ENCODE measurements at regions not wholly inside any gene's neighbourhood (a gene's known extent, or its start where the extent isn't known, plus 50 kb on each side); places are given as distances from the start of the nearest gene placed in this dataset.

DNA sequence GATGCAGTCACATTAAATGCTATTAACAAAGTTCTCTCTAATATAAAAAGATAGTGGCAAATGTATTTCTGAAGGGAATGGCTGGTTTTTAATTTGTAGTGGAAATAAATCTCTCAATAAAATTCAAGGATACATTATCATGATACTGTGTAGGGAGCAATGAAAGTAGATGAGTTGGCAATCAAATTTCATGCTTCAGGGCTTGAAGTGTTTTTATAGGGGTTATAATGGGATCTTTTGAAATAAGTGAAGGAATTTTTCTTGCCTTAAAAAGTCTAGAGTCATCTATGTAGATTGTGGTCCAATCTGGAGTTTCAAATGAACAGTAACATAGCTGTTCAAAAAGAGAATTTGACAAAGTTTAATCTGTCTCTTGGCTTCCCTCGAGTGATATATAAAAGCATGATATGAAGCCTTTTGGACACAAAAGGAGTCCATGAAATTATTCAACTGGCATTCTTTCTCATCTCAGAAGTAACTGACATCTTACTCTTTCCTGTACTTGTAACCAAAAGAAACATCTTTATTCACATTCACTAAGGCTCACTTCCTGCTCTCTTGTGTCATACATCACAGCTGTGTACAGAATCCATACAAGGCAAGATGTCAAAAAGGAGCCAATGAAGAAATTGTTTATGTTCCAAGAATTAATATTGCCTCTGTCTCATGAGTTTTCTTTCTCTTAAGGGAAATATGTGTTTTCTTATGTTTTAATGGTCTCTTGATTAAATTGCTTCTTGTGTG is 591.0 kb upstream of the GJE1 start:
- Histone ChIP-seq H3K4me3 (ENCODE audit: low read depth in 1 of 5, low read length in 5 of 5) (no peak overlapping the region), H3K27ac (ENCODE audit: low read depth, low read length) (no peak overlapping the region), H3K27me3 (ENCODE audit: control insufficient read depth in 5 of 5, insufficient read depth in 4 of 5, low read length in 5 of 5) (no peaks in the 10 kb centered on the region), H3K4me1 (ENCODE audit: control insufficient read depth in 5 of 5, insufficient read depth in 5 of 5, low read length in 5 of 5) (no peaks in the 10 kb centered on the region), H3K9me3 (ENCODE audit: control insufficient read depth in 5 of 5, low read length in 5 of 5) (no peaks in the 10 kb centered on the region), H3K9ac (ENCODE audit: low read length in 5 of 5) (no peak overlapping the region), H3K36me3 (ENCODE audit: control insufficient read depth in 5 of 5, insufficient read depth in 5 of 5, low read length in 5 of 5) (no peaks in the 10 kb centered on the region)

DNA sequence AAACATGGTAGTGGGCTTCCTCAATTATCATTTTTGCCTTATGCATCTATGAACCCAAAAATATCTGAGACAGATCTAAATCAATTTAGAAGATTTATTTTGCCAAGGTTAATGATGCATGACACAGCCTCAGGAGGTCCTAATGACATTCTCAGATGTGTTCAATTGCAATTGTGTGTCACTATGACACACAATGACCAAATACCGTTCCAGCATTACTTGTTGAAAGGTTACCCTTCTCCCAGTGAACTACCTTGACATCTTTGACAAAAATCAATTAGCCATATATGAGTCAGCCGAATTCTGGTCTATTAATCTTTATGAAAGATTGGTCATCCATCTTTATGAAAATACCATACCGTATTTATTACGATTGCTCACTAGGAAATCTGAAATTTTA is 592.5 kb upstream of the GJE1 start:
- Histone ChIP-seq H3K27ac (ENCODE audit: low read depth, low read length) (no peak overlapping the region), H3K4me1 (ENCODE audit: control insufficient read depth in 5 of 5, insufficient read depth in 5 of 5, low read length in 5 of 5) (no peaks in the 10 kb centered on the region), H3K9ac (ENCODE audit: low read length in 5 of 5) (no peak overlapping the region), H3K36me3 (ENCODE audit: control insufficient read depth in 5 of 5, insufficient read depth in 5 of 5, low read length in 5 of 5) (no peaks in the 10 kb centered on the region), H3K27me3 (ENCODE audit: control insufficient read depth in 5 of 5, insufficient read depth in 4 of 5, low read length in 5 of 5) (no peaks in the 10 kb centered on the region), H3K9me3 (ENCODE audit: control insufficient read depth in 5 of 5, low read length in 5 of 5) (no peaks in the 10 kb centered on the region), H3K4me3 (ENCODE audit: low read depth in 1 of 5, low read length in 5 of 5) (no peak overlapping the region)

DNA sequence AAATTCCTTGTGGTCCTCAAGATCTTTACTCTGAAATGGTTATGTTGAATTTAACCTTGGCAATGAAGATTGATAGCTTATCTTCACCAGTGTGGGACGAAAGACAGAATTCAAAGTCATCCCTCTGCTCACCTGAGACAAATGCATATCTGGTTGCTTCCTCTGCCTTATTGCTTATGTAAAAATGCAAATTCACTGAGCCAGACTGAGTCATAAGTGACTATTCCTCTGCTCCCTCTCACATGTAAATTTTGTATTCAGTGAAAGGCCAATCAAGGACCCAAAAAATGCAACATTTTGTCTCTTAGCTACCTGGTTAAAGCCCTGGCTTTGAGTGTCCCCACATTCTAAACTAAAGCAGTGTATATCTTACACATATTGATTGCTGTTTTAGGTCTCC is 593.1 kb upstream of the GJE1 start:
- H3K4me3 ChIP-seq (ENCODE audit: low read depth in 1 of 5, low read length in 5 of 5), result no peak overlapping the region
- H3K4me1 ChIP-seq (ENCODE audit: control insufficient read depth in 5 of 5, insufficient read depth in 5 of 5, low read length in 5 of 5), result no peaks in the 10 kb centered on the region
- no peaks in the 10 kb centered on the region for H3K36me3 ChIP-seq (ENCODE audit: control insufficient read depth in 5 of 5, insufficient read depth in 5 of 5, low read length in 5 of 5)
- H3K27ac ChIP-seq (ENCODE audit: low read depth, low read length), result no peak overlapping the region
- no peaks in the 10 kb centered on the region for H3K27me3 ChIP-seq (ENCODE audit: control insufficient read depth in 5 of 5, insufficient read depth in 4 of 5, low read length in 5 of 5)
- H3K9ac ChIP-seq (ENCODE audit: low read length in 5 of 5), result no peak overlapping the region
- H3K9me3 ChIP-seq (ENCODE audit: control insufficient read depth in 5 of 5, low read length in 5 of 5), result no peaks in the 10 kb centered on the region

DNA sequence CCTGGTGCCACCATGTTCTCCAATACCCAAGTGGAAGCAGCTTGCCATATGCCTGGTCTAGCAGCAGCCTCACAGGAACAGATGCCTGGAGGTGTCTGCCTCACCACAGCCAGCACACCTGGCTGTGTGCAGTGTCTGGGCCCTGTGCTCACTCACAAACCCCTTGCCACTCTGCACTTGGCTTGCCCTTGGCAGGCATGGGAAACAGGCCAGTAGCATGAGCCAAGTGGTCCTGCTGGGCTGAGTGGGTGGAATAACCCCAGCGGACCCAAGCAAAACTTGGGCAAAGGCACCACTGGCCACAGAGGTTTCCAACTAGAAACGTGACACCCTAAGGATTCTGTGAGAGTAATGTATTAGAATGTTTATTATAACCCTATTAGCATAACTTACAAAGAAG is 600.5 kb upstream of the GJE1 start:
- Histone ChIP-seq H3K27me3 (ENCODE audit: control insufficient read depth in 5 of 5, insufficient read depth in 4 of 5, low read length in 5 of 5) (no peaks in the 10 kb centered on the region), H3K9me3 (ENCODE audit: control insufficient read depth in 5 of 5, low read length in 5 of 5) (peaks cover 0 to 12% (median 5%) of the 10 kb centered on the region in 5 donors)

DNA sequence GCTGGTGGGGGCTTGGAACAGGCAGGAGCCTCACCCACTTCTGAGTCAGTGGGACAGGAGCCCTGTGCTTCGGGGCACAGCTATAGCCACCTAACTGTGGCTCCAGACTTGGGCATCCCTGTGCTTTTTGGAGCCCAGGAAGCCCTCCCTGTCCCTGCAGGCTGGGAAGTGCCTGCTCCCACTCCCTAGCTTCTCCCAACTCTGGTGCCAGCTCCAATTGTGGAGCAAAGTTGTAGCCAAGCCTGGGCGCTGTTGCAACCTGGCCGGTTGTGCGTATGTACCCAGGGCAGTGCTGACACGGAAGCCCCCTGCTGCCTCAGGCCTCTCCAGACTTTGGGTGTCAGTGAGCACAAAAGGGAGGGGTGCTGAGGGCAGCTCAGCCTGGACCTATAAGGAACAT is 601.7 kb upstream of the GJE1 start:
- peaks cover 0 to 12% (median 5%) of the 10 kb centered on the region in 5 donors for H3K9me3 ChIP-seq (ENCODE audit: control insufficient read depth in 5 of 5, low read length in 5 of 5)
- no peaks in the 10 kb centered on the region for H3K36me3 ChIP-seq (ENCODE audit: control insufficient read depth in 5 of 5, insufficient read depth in 5 of 5, low read length in 5 of 5)
- H3K9ac ChIP-seq (ENCODE audit: low read length in 5 of 5), result no peak overlapping the region
- no peaks in the 10 kb centered on the region for H3K27me3 ChIP-seq (ENCODE audit: control insufficient read depth in 5 of 5, insufficient read depth in 4 of 5, low read length in 5 of 5)
- no peaks in the 10 kb centered on the region for H3K4me1 ChIP-seq (ENCODE audit: control insufficient read depth in 5 of 5, insufficient read depth in 5 of 5, low read length in 5 of 5)
- no peak overlapping the region for H3K4me3 ChIP-seq (ENCODE audit: low read depth in 1 of 5, low read length in 5 of 5)
- H3K27ac ChIP-seq (ENCODE audit: low read depth, low read length), result no peak overlapping the region

More for the DNA sequence above, 600.5 kb upstream of the GJE1 start:
- no peaks in the 10 kb centered on the region for H3K36me3 ChIP-seq (ENCODE audit: control insufficient read depth in 5 of 5, insufficient read depth in 5 of 5, low read length in 5 of 5)
- no peaks in the 10 kb centered on the region for H3K4me1 ChIP-seq (ENCODE audit: control insufficient read depth in 5 of 5, insufficient read depth in 5 of 5, low read length in 5 of 5)
- H3K9ac ChIP-seq (ENCODE audit: low read length in 5 of 5), result no peak overlapping the region
- no peak overlapping the region for H3K4me3 ChIP-seq (ENCODE audit: low read depth in 1 of 5, low read length in 5 of 5)
- H3K27ac ChIP-seq (ENCODE audit: low read depth, low read length), result no peak overlapping the region

DNA sequence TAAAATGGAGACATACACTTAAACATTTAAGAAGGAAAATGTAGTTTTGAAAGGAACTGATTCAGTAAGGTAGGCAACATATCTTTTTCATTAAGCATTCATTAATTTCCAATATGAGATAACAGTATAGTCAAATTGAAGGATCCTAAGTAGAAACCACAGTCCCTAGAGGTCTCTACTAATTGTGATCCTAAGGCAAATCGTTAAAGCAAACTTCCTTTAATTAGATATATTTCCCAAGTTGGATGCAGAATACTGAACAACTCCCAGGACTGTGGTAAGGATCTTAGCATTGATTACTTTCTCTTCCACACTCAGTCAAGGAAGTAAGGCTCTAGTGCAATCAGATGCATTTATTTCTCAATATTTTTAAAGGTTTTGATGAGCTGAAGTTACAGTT is 604.1 kb upstream of the GJE1 start:
- Histone ChIP-seq H3K27me3 (ENCODE audit: control insufficient read depth in 5 of 5, insufficient read depth in 4 of 5, low read length in 5 of 5) (no peaks in the 10 kb centered on the region), H3K9ac (ENCODE audit: low read length in 5 of 5) (no peak overlapping the region), H3K4me3 (ENCODE audit: low read depth in 1 of 5, low read length in 5 of 5) (no peak overlapping the region), H3K27ac (ENCODE audit: low read depth, low read length) (no peak overlapping the region), H3K36me3 (ENCODE audit: control insufficient read depth in 5 of 5, insufficient read depth in 5 of 5, low read length in 5 of 5) (no peaks in the 10 kb centered on the region), H3K4me1 (ENCODE audit: control insufficient read depth in 5 of 5, insufficient read depth in 5 of 5, low read length in 5 of 5) (no peaks in the 10 kb centered on the region), H3K9me3 (ENCODE audit: control insufficient read depth in 5 of 5, low read length in 5 of 5) (peaks cover 0 to 12% (median 5%) of the 10 kb centered on the region in 5 donors)

DNA sequence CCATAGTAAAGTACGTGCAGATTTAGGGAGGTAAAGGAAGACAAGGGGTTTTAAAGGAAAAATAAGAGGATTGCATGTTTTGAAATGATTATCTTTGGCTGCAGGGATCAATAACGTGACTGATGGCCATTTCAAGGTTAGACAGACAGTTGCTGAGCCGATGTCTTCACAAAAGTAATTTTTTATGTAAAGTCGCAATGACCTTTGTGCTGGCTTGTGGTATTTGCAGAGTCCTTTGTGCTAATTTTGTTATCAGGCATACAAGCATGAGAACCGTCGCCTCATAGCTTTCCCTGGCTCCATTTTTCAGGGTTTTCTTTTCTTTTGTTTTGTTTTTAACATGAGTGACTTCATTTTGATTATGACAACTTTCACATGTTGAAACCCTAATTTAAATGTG is 605.7 kb upstream of the GJE1 start:
- Histone ChIP-seq H3K4me1 (ENCODE audit: control insufficient read depth in 5 of 5, insufficient read depth in 5 of 5, low read length in 5 of 5) (no peaks in the 10 kb centered on the region), H3K9ac (ENCODE audit: low read length in 5 of 5) (no peak overlapping the region), H3K36me3 (ENCODE audit: control insufficient read depth in 5 of 5, insufficient read depth in 5 of 5, low read length in 5 of 5) (no peaks in the 10 kb centered on the region)

DNA sequence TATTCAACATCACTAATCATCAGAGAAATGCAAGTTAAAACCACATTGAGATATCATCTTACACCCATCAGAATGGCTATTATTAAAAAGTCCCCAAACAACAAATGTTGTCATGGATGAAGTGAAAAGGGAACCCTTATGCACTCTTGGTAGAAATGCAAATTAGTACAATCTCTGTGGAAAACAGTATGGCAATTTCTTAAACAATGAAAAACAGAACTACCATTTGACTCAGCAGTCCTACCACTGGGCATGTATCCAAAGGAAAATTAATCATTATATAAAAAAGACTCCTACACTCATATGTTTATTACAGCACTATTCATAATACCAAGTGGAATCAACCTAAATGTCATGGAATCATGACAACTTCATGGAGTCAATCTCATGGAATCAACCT is 611.3 kb upstream of the GJE1 start:
- no peak overlapping the region for H3K4me3 ChIP-seq (ENCODE audit: low read depth in 1 of 5, low read length in 5 of 5)
- H3K4me1 ChIP-seq (ENCODE audit: control insufficient read depth in 5 of 5, insufficient read depth in 5 of 5, low read length in 5 of 5), result no peaks in the 10 kb centered on the region
- H3K27ac ChIP-seq (ENCODE audit: low read depth, low read length), result no peak overlapping the region
- H3K36me3 ChIP-seq (ENCODE audit: control insufficient read depth in 5 of 5, insufficient read depth in 5 of 5, low read length in 5 of 5), result no peaks in the 10 kb centered on the region
- H3K27me3 ChIP-seq (ENCODE audit: control insufficient read depth in 5 of 5, insufficient read depth in 4 of 5, low read length in 5 of 5), result no peaks in the 10 kb centered on the region
- H3K9ac ChIP-seq (ENCODE audit: low read length in 5 of 5), result no peak overlapping the region
- no peaks in the 10 kb centered on the region for H3K9me3 ChIP-seq (ENCODE audit: control insufficient read depth in 5 of 5, low read length in 5 of 5)

More for the DNA sequence above, 605.7 kb upstream of the GJE1 start:
- no peak overlapping the region for H3K4me3 ChIP-seq (ENCODE audit: low read depth in 1 of 5, low read length in 5 of 5)
- no peak overlapping the region for H3K27ac ChIP-seq (ENCODE audit: low read depth, low read length)
- H3K27me3 ChIP-seq (ENCODE audit: control insufficient read depth in 5 of 5, insufficient read depth in 4 of 5, low read length in 5 of 5), result no peaks in the 10 kb centered on the region
- peaks cover 0 to 10% (median 5%) of the 10 kb centered on the region in 5 donors for H3K9me3 ChIP-seq (ENCODE audit: control insufficient read depth in 5 of 5, low read length in 5 of 5)

DNA sequence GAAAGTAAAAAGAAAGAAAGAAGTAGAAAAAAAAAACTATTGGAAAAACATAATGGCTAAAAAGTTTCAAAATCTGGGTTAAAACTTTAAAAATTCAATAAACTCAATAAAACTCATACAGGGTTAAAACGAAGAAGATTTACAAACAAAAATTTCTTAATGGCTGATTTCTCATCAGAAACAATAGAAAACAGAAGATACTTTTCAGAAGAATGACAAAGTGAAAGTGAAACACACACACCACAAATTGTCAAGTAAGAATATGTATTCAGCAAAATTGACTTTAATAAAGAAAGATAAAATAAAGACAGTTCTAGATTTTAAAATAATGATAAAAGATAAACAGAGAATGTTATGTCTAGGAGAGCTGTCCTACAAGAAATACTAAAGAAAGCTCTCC is 618.9 kb upstream of the GJE1 start:
- no peak overlapping the region for H3K27ac ChIP-seq (ENCODE audit: low read depth, low read length)
- H3K36me3 ChIP-seq (ENCODE audit: control insufficient read depth in 5 of 5, insufficient read depth in 5 of 5, low read length in 5 of 5), result no peaks in the 10 kb centered on the region
- H3K9me3 ChIP-seq (ENCODE audit: control insufficient read depth in 5 of 5, low read length in 5 of 5), result no peaks in the 10 kb centered on the region
- H3K9ac ChIP-seq (ENCODE audit: low read length in 5 of 5), result no peak overlapping the region
- no peaks in the 10 kb centered on the region for H3K4me1 ChIP-seq (ENCODE audit: control insufficient read depth in 5 of 5, insufficient read depth in 5 of 5, low read length in 5 of 5)
- no peaks in the 10 kb centered on the region for H3K27me3 ChIP-seq (ENCODE audit: control insufficient read depth in 5 of 5, insufficient read depth in 4 of 5, low read length in 5 of 5)
- no peak overlapping the region for H3K4me3 ChIP-seq (ENCODE audit: low read depth in 1 of 5, low read length in 5 of 5)

DNA sequence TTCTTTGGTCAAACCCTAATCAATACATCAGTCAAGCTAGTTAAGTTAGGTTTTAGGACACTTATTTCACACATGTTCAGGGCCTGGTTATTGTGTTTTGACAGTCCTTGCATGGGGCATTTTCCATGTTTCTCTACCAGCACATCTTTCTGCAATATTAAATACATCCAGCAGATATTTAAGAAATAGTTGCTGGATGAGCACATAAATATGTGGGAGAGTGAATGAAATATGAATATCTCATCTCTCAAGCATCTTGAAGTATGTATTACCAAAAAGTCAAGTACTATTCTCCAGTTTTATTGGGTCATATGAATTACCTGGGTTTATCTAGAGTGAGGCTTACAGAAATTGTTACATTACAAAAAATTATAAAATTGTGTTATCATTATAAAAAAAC is 621.9 kb upstream of the GJE1 start:
- Histone ChIP-seq H3K27me3 (ENCODE audit: control insufficient read depth in 5 of 5, insufficient read depth in 4 of 5, low read length in 5 of 5) (no peaks in the 10 kb centered on the region), H3K4me1 (ENCODE audit: control insufficient read depth in 5 of 5, insufficient read depth in 5 of 5, low read length in 5 of 5) (no peaks in the 10 kb centered on the region), H3K9ac (ENCODE audit: low read length in 5 of 5) (no peak overlapping the region), H3K36me3 (ENCODE audit: control insufficient read depth in 5 of 5, insufficient read depth in 5 of 5, low read length in 5 of 5) (no peaks in the 10 kb centered on the region), H3K9me3 (ENCODE audit: control insufficient read depth in 5 of 5, low read length in 5 of 5) (peaks cover 0 to 13% (median 11%) of the 10 kb centered on the region in 5 donors), H3K27ac (ENCODE audit: low read depth, low read length) (no peak overlapping the region), H3K4me3 (ENCODE audit: low read depth in 1 of 5, low read length in 5 of 5) (no peak overlapping the region)
